CD14-positive monocyte (primary cell): ENCODE measurements at regions not wholly inside any gene's neighbourhood (a gene's known extent, or its start where the extent isn't known, plus 50 kb on each side); places are given as distances from the start of the nearest gene placed in this dataset.

Experiments used
- DNase-seq, 3 donors: peaks; one replicate each; pipeline ENCODE4 v3.0.0-alpha.2; 2011 to 2022
- H2AFZ ChIP-seq: 2 replicates; pipeline ENCODE4 v1.6.0; 2012; ENCODE audit warnings: mild to moderate bottlenecking, low read depth, low read length, inconsistent platforms; ENCODE audit not compliant: insufficient read depth, poor library complexity, severe bottlenecking
- H3K27ac ChIP-seq, 2 donors: 1 replicate in 1 of 2; 2 replicates in 1 of 2; pipeline ENCODE4 v1.5.1; 2012 to 2013; ENCODE audit warnings: low read length in 2 of 2, control low read depth in 1 of 2, inconsistent platforms in 1 of 2, low read depth in 1 of 2, mild to moderate bottlenecking in 1 of 2
- H3K27me3 ChIP-seq, 2 donors: one replicate each; pipeline versions ENCODE4 v1.6.0 to v1.6.1; 2011 to 2013; ENCODE audit warnings: low read length in 2 of 2; ENCODE audit not compliant: control insufficient read depth in 2 of 2, insufficient read depth in 2 of 2
- H3K36me3 ChIP-seq, 2 donors: replicated peaks in 1 of 2; 1 replicate in 1 of 2; 2 replicates in 1 of 2; pipeline versions ENCODE4 v1.5.1 to v1.6.1; 2012 to 2013; ENCODE audit warnings: low read length in 2 of 2, control low read depth in 1 of 2, inconsistent platforms in 1 of 2, mild to moderate bottlenecking in 1 of 2; ENCODE audit not compliant: insufficient read depth in 2 of 2, control insufficient read depth in 1 of 2
- H3K4me1 ChIP-seq, 2 donors: 1 replicate in 1 of 2; 2 replicates in 1 of 2; pipeline versions ENCODE4 v1.5.1 to v1.6.1; 2012 to 2013; ENCODE audit warnings: low read length in 2 of 2, control low read depth in 1 of 2, inconsistent platforms in 1 of 2, mild to moderate bottlenecking in 1 of 2, moderate library complexity in 1 of 2; ENCODE audit not compliant: insufficient read depth in 2 of 2, control insufficient read depth in 1 of 2
- H3K4me2 ChIP-seq: replicated peaks from 2 replicates; pipeline ENCODE3; 2012; ENCODE audit warnings: low read length, moderate library complexity, mild to moderate bottlenecking; ENCODE audit not compliant: poor library complexity, severe bottlenecking; ENCODE audit errors: extremely low read depth
- H3K4me3 ChIP-seq, 3 experiments: fragments of 200-600 bp in 1 of 3; sonication (generic) in 1 of 3; replicated peaks in 1 of 3; 1 replicate in 2 of 3; 2 replicates in 1 of 3; pipeline ENCODE4 v1.5.1; 2011 to 2013; ENCODE audit warnings: low read length in 3 of 3, mild to moderate bottlenecking in 3 of 3, control low read depth in 2 of 3, low read depth in 2 of 3, inconsistent platforms in 1 of 3, moderate library complexity in 1 of 3
- H3K79me2 ChIP-seq: 2 replicates; pipeline ENCODE4 v1.6.0; 2012; ENCODE audit warnings: mild to moderate bottlenecking, control low read depth, inconsistent platforms, low read length, moderate library complexity; ENCODE audit not compliant: insufficient read depth
- H3K9ac ChIP-seq: 2 replicates; pipeline ENCODE4 v1.6.0; 2017; ENCODE audit warnings: low read length, mild to moderate bottlenecking; ENCODE audit not compliant: insufficient read depth, poor library complexity, severe bottlenecking
- H3K9me3 ChIP-seq, 2 donors: replicated peaks in 1 of 2; 1 replicate in 1 of 2; 2 replicates in 1 of 2; pipeline versions ENCODE4 v1.5.1 to v1.6.1; 2012 to 2013; ENCODE audit warnings: low read length in 2 of 2, control low read depth in 1 of 2; ENCODE audit not compliant: control insufficient read depth in 1 of 2, insufficient read depth in 1 of 2
- H4K20me1 ChIP-seq: 2 replicates; pipeline ENCODE4 v1.6.0; 2012; ENCODE audit warnings: mild to moderate bottlenecking, low read length, control low read depth, moderate library complexity; ENCODE audit not compliant: insufficient read depth
- H3K27ac Mint-ChIP-seq, 7 donors: one replicate each; pipeline ENCODE4 v1.8.0; 2020; ENCODE audit warnings: mild to moderate bottlenecking in 7 of 7, mixed read lengths in 7 of 7, moderate library complexity in 6 of 7, inconsistent platforms in 2 of 7
- H3K27me3 Mint-ChIP-seq, 3 donors: one replicate each; pipeline ENCODE4 v1.8.0; 2021 to 2022; ENCODE audit warnings: low read depth in 3 of 3, mild to moderate bottlenecking in 3 of 3, mixed read lengths in 3 of 3, moderate library complexity in 3 of 3, inconsistent platforms in 1 of 3
- H3K36me3 Mint-ChIP-seq, 2 donors: one replicate each; pipeline ENCODE4 v1.8.0; 2020; ENCODE audit warnings: mixed read lengths in 2 of 2, inconsistent platforms in 1 of 2, mild to moderate bottlenecking in 1 of 2
- H3K4me1 Mint-ChIP-seq: one replicate; pipeline ENCODE4 v1.8.0; 2020; ENCODE audit warnings: mild to moderate bottlenecking, mixed read lengths
- H3K4me3 Mint-ChIP-seq, 2 donors: one replicate each; pipeline ENCODE4 v1.8.0; 2020; ENCODE audit warnings: mild to moderate bottlenecking in 2 of 2, mixed read lengths in 2 of 2, moderate library complexity in 1 of 2
- H3K9me3 Mint-ChIP-seq, 7 donors: one replicate each; pipeline ENCODE4 v1.8.0; 2020 to 2022; ENCODE audit warnings: mixed read lengths in 7 of 7, mild to moderate bottlenecking in 6 of 7, moderate library complexity in 6 of 7, inconsistent platforms in 2 of 7
- WGBS: methylation state at CpG from one replicate; pipeline ENCODE4 v1.1.5; 2013; ENCODE audit warnings: missing lambda C conversion rate; ENCODE audit not compliant: insufficient coverage; 5-methylcytosine and 5-hydroxymethylcytosine counted together
- intact Hi-C, 2 donors: fragments of 100-400 bp; cut with micrococcal nuclease; formaldehyde crosslinking; loops; one replicate each; pipeline versions ENCODE4 v1.15.0 to v1.15.1; 2023
- TF ChIP-seq, protein P1 (sequence below): fragments of 200-600 bp; IDR thresholded peaks from one replicate; pipeline ENCODE4 v1.8.0; 2022; ENCODE audit warnings: antibody characterized with exemption, mild to moderate bottlenecking

DNA sequence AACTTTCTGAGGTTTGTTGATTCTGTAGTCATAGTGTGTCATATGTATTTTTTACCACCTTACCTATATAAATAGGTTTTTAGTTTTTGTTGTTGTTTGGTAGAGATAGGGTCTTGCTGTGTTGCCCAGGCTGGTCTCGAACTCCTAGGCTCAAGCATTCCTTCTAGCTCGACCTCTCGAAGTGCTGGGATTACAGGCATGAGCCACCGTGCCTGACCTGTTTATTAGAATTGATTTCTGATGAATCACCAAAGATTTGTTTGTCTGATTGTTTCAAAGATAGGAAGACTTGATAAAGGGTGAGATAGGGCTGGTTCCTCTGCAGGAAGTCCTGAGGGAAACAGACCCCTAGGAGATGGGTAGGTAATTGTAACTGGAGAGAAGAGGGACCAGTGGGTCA is 481.6 kb downstream of the PCNX1 start:
- Mint-ChIP-seq H3K4me1 (peaks cover 16% of the 10 kb centered on the region), H3K27ac (no peak overlapping the region), H3K27me3 (no peaks in the 10 kb centered on the region), H3K36me3 (peaks cover 8 to 33% of the 10 kb centered on the region in 2 donors), H3K9me3 (peaks cover 0 to 1% (median 0%) of the 10 kb centered on the region in 7 donors), H3K4me3 (no peak overlapping the region)
- WGBS = 100% methylated on average over 4 of the region's 4 CpGs
- H3K4me2 ChIP-seq = no peak overlapping the region
- H3K9me3 ChIP-seq = no peaks in the 10 kb centered on the region
- no peaks in the 10 kb centered on the region for H3K36me3 ChIP-seq
- TF ChIP-seq, protein P1, sequence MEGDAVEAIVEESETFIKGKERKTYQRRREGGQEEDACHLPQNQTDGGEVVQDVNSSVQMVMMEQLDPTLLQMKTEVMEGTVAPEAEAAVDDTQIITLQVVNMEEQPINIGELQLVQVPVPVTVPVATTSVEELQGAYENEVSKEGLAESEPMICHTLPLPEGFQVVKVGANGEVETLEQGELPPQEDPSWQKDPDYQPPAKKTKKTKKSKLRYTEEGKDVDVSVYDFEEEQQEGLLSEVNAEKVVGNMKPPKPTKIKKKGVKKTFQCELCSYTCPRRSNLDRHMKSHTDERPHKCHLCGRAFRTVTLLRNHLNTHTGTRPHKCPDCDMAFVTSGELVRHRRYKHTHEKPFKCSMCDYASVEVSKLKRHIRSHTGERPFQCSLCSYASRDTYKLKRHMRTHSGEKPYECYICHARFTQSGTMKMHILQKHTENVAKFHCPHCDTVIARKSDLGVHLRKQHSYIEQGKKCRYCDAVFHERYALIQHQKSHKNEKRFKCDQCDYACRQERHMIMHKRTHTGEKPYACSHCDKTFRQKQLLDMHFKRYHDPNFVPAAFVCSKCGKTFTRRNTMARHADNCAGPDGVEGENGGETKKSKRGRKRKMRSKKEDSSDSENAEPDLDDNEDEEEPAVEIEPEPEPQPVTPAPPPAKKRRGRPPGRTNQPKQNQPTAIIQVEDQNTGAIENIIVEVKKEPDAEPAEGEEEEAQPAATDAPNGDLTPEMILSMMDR = no peak
- no peak overlapping the region for H3K9ac ChIP-seq
- no peak for DNase-seq
- intact Hi-C loops = no loop called here
- no peak overlapping the region for H3K27ac ChIP-seq
- peaks cover 48% of the 10 kb centered on the region for H3K79me2 ChIP-seq
- H3K27me3 ChIP-seq = no peaks in the 10 kb centered on the region
- no peak overlapping the region for H3K4me3 ChIP-seq
- no peaks in the 10 kb centered on the region for H3K4me1 ChIP-seq
- H4K20me1 ChIP-seq = no peaks in the 10 kb centered on the region
- no peak overlapping the region for H2AFZ ChIP-seq

DNA sequence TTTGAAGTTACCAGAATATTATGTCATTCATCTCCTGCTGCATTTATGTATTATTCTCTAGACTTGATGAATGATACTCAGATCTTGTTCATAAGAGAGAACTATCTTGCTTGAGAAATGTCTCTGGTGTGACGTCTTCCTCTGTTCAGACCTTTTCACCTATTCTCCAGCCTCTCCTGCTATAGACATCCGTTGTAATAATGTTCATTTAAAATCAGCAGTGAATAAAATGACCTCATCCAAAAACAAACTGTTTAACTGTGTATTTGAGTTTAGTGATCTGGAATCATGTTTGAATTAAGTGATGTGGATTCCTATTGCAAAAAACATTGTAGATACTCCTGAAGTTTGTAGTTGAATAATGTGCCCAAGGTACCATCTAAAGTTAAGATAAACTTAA is 487.1 kb downstream of the PCNX1 start:
- Mint-ChIP-seq H3K4me3 (no peak overlapping the region), H3K9me3 (peaks cover 0 to 3% (median 0%) of the 10 kb centered on the region in 7 donors), H3K27me3 (no peaks in the 10 kb centered on the region), H3K4me1 (peaks cover 26% of the 10 kb centered on the region), H3K36me3 (peaks cover 11 to 30% of the 10 kb centered on the region in 2 donors), H3K27ac (no peak overlapping the region)
- Histone ChIP-seq H3K4me2 (no peak overlapping the region), H3K27me3 (no peaks in the 10 kb centered on the region), H2AFZ (no peak overlapping the region), H3K36me3 (no peaks in the 10 kb centered on the region), H3K4me1 (peaks cover 11 to 15% of the 10 kb centered on the region in 2 donors), H3K9ac (no peak overlapping the region), H3K4me3 (no peak overlapping the region), H3K9me3 (no peaks in the 10 kb centered on the region), H3K27ac (no peak overlapping the region), H3K79me2 (peaks cover 57% of the 10 kb centered on the region), H4K20me1 (no peaks in the 10 kb centered on the region)
- DNase-seq = no peak
- TF ChIP-seq, protein P1 = no peak
- intact Hi-C loops = no loop called here
- no CpG with 5 or more reads among the region's 2 CpGs for WGBS
